Peyer's patch (tissue), 4 donors: ENCODE measurements at regions not wholly inside any gene's neighbourhood (a gene's known extent, or its start where the extent isn't known, plus 50 kb on each side); places are given as distances from the start of the nearest gene placed in this dataset.

Experiments
- CTCF ChIP-seq, 6 experiments: fragments of 450-650 bp in 4 of 6; fragments of 200-600 bp in 2 of 6; sonication (generic) in 1 of 6; IDR thresholded peaks; one replicate each; pipeline ENCODE4 v1.5.1; 2017 to 2019; ENCODE audit warnings: antibody characterized with exemption in 6 of 6, mild to moderate bottlenecking in 3 of 6, moderate library complexity in 1 of 6
- POLR2A ChIP-seq, 2 donors: fragments of 450-650 bp; IDR thresholded peaks; one replicate each; pipeline ENCODE4 v1.5.1; 2017; ENCODE audit warnings: antibody characterized with exemption in 2 of 2, mild to moderate bottlenecking in 2 of 2, moderate library complexity in 2 of 2

GRCh38 chr12:83196694-83197350 is 510.1 kb downstream of the TMTC2 start:
- TF ChIP-seq CTCF (IDR thresholded peaks at IDR 0.05) (no peak), POLR2A (IDR thresholded peaks at IDR 0.05) (no peak)
